HG03159 (cell line): ENCODE measurements at regions not wholly inside any gene's neighbourhood (a gene's known extent, or its start where the extent isn't known, plus 50 kb on each side); places are given as distances from the start of the nearest gene placed in this dataset.
"Not testable (repeated sequence)": the region's sequence is repeated elsewhere in the genome, so short reads cannot be mapped to it uniquely, and the experiment has no call there.

Experiments
- ATAC-seq: cut with Tn5 transposase; IDR thresholded peaks from one replicate; pipeline ENCODE4 v1.9.1; 2021; ENCODE audit warnings: mild to moderate bottlenecking, moderate library complexity; ENCODE audit not compliant: unreplicated experiment

- no peak for ATAC-seq
Measured at GRCh38 chr17:73838815-73839214, 194.6 kb upstream of the SDK2 start.

- ATAC-seq = no peak
Measured at GRCh38 chr17:73840829-73841228, 196.6 kb upstream of the SDK2 start.

- no peak for ATAC-seq
Measured at GRCh38 chr17:73841431-73842060, 197.3 kb upstream of the SDK2 start.

GRCh38 chr17:73847952-73848351 lies 203.7 kb upstream of the SDK2 start:
- no peak for ATAC-seq

- ATAC-seq = no peak
Measured at GRCh38 chr17:73850426-73850825, 206.2 kb upstream of the SDK2 start.

GRCh38 chr17:73851091-73851490 lies 206.8 kb upstream of the SDK2 start:
- ATAC-seq = no peak

GRCh38 chr17:73851921-73852320 lies 207.7 kb upstream of the SDK2 start:
- no peak for ATAC-seq

- no peak for ATAC-seq
Measured at GRCh38 chr17:73855720-73856333, 211.6 kb upstream of the SDK2 start.

- ATAC-seq = no peak
Measured at GRCh38 chr17:73856556-73856955, 212.3 kb upstream of the SDK2 start.

GRCh38 chr17:73859439-73860008 lies 215.3 kb upstream of the SDK2 start:
- not testable (repeated sequence) for ATAC-seq

- ATAC-seq = no peak
Measured at GRCh38 chr17:73861543-73861942, 217.3 kb upstream of the SDK2 start.

GRCh38 chr17:73863761-73864535 lies 219.7 kb upstream of the SDK2 start:
- ATAC-seq = no peak

GRCh38 chr17:73865831-73866230 lies 221.6 kb upstream of the SDK2 start:
- no peak for ATAC-seq

GRCh38 chr17:73867056-73867455 lies 222.8 kb upstream of the SDK2 start:
- no peak for ATAC-seq

- no peak for ATAC-seq
Measured at GRCh38 chr17:73870068-73870467, 225.8 kb upstream of the SDK2 start.

- no peak for ATAC-seq
Measured at GRCh38 chr17:73870473-73870872, 226.2 kb upstream of the SDK2 start.

GRCh38 chr17:73872816-73873215 lies 228.6 kb upstream of the SDK2 start:
- no peak for ATAC-seq

GRCh38 chr17:73874008-73874720 lies 229.9 kb upstream of the SDK2 start:
- no peak for ATAC-seq

- no peak for ATAC-seq
Measured at GRCh38 chr17:73875346-73875745, 231.1 kb upstream of the SDK2 start.

GRCh38 chr17:73877962-73878361 lies 233.7 kb upstream of the SDK2 start:
- no peak for ATAC-seq

- ATAC-seq = no peak
Measured at GRCh38 chr17:73878923-73879322, 234.7 kb upstream of the SDK2 start.
